Neural progenitor cell (in vitro differentiated cells): ENCODE measurements at regions not wholly inside any gene's neighbourhood (a gene's known extent, or its start where the extent isn't known, plus 50 kb on each side); places are given as distances from the start of the nearest gene placed in this dataset.
"Not testable (repeated sequence)": the region's sequence is repeated elsewhere in the genome, so short reads cannot be mapped to it uniquely, and the experiment has no call there.

ENCODE experiments used
- DNase-seq: peaks from one replicate; pipeline ENCODE4 v3.0.0-alpha.2; 2016; ENCODE audit warnings: low spot score
- H2AFZ ChIP-seq: fragments of 200-600 bp; sonication (generic); replicated peaks from 2 replicates; pipeline ENCODE4 v1.6.1; 2016; ENCODE audit warnings: antibody characterized with exemption
- H3F3A ChIP-seq: fragments of 200-600 bp; sonication (generic); 2 replicates; pipeline ENCODE4 v1.6.1; 2016; ENCODE audit warnings: antibody characterized with exemption, low read depth
- H3K27ac ChIP-seq: fragments of 200-600 bp; sonication (generic); 2 replicates; pipeline ENCODE4 v1.5.1; 2016; ENCODE audit warnings: mild to moderate bottlenecking
- H3K27me3 ChIP-seq: fragments of 200-600 bp; sonication (generic); 2 replicates; pipeline ENCODE4 v1.6.1; 2016; ENCODE audit warnings: mild to moderate bottlenecking, moderate library complexity
- H3K36me3 ChIP-seq: fragments of 200-600 bp; sonication (generic); 2 replicates; pipeline ENCODE4 v1.5.1; 2016
- H3K4me1 ChIP-seq: fragments of 200-600 bp; sonication (generic); 2 replicates; pipeline ENCODE4 v1.6.1; 2016; ENCODE audit warnings: mixed run types
- H3K4me2 ChIP-seq: fragments of 200-600 bp; sonication (generic); 2 replicates; pipeline ENCODE4 v1.6.1; 2016
- H3K4me3 ChIP-seq: fragments of 200-600 bp; sonication (generic); 2 replicates; pipeline ENCODE4 v1.5.1; 2016
- H3K79me2 ChIP-seq: fragments of 200-600 bp; sonication (generic); 2 replicates; pipeline ENCODE4 v1.6.1; 2016; ENCODE audit warnings: low read depth
- H3K9ac ChIP-seq: fragments of 200-600 bp; sonication (generic); 2 replicates; pipeline ENCODE4 v1.6.1; 2016
- H3K9me3 ChIP-seq: fragments of 200-600 bp; sonication (generic); 2 replicates; pipeline ENCODE4 v1.5.1; 2016; ENCODE audit warnings: low read depth
- H4K20me1 ChIP-seq: fragments of 200-600 bp; sonication (generic); 2 replicates; pipeline ENCODE4 v1.6.1; 2016; ENCODE audit warnings: low read depth
- H3K27ac Mint-ChIP-seq: 3 replicates; pipeline ENCODE4 v1.8.0; 2021; ENCODE audit warnings: mixed read lengths
- H3K27me3 Mint-ChIP-seq: 2 replicates; pipeline ENCODE4 v1.8.0; 2022; ENCODE audit warnings: low read depth, mild to moderate bottlenecking, inconsistent platforms, moderate library complexity, mixed read lengths; ENCODE audit not compliant: insufficient read depth
- H3K36me3 Mint-ChIP-seq: 3 replicates; pipeline ENCODE4 v1.8.0; 2021; ENCODE audit warnings: mixed read lengths
- H3K4me1 Mint-ChIP-seq: 3 replicates; pipeline ENCODE4 v1.8.0; 2021; ENCODE audit warnings: mixed read lengths
- H3K4me3 Mint-ChIP-seq: 3 replicates; pipeline ENCODE4 v1.8.0; 2021; ENCODE audit warnings: mild to moderate bottlenecking, moderate library complexity, mixed read lengths
- H3K9me3 Mint-ChIP-seq: 3 replicates; pipeline ENCODE4 v1.8.0; 2020; ENCODE audit warnings: mixed read lengths
- EZH2 ChIP-seq: fragments of 200-600 bp; sonication (generic); IDR thresholded peaks from 2 replicates; pipeline ENCODE4 v1.6.1; 2017; ENCODE audit warnings: antibody characterized with exemption, mild to moderate bottlenecking, moderate library complexity
- EZH2phosphoT487 ChIP-seq: fragments of 200-600 bp; sonication (generic); IDR thresholded peaks from 2 replicates; pipeline ENCODE4 v1.6.1; 2017; ENCODE audit warnings: antibody characterized with exemption
- TF ChIP-seq, protein P1 (sequence below): fragments of 200-600 bp; sonication (generic); IDR thresholded peaks from 2 replicates; pipeline ENCODE4 v1.5.1; 2017; ENCODE audit warnings: antibody characterized with exemption, mild to moderate bottlenecking

- H3K9ac ChIP-seq = no peak overlapping the region
- no peak overlapping the region for H3K27ac ChIP-seq
- Mint-ChIP-seq H3K36me3 (no peaks in the 10 kb centered on the region), H3K27me3 (peaks cover 6% of the 10 kb centered on the region), H3K4me1 (no peaks in the 10 kb centered on the region), H3K9me3 (peaks cover 50% of the 10 kb centered on the region), H3K27ac (no peak overlapping the region), H3K4me3 (no peak overlapping the region)
- no peaks in the 10 kb centered on the region for H3F3A ChIP-seq
- no peaks in the 10 kb centered on the region for H3K4me1 ChIP-seq
- H3K79me2 ChIP-seq = no peaks in the 10 kb centered on the region
- no peaks in the 10 kb centered on the region for H3K27me3 ChIP-seq
- no peaks in the 10 kb centered on the region for H3K9me3 ChIP-seq
- no peaks in the 10 kb centered on the region for H4K20me1 ChIP-seq
- H2AFZ ChIP-seq = no peak overlapping the region
- H3K4me2 ChIP-seq = no peak overlapping the region
- DNase-seq = no peak
- H3K36me3 ChIP-seq = no peaks in the 10 kb centered on the region
- no peak overlapping the region for H3K4me3 ChIP-seq
- TF ChIP-seq EZH2phosphoT487 (no peak), EZH2 (no peak)
- TF ChIP-seq, protein P1, sequence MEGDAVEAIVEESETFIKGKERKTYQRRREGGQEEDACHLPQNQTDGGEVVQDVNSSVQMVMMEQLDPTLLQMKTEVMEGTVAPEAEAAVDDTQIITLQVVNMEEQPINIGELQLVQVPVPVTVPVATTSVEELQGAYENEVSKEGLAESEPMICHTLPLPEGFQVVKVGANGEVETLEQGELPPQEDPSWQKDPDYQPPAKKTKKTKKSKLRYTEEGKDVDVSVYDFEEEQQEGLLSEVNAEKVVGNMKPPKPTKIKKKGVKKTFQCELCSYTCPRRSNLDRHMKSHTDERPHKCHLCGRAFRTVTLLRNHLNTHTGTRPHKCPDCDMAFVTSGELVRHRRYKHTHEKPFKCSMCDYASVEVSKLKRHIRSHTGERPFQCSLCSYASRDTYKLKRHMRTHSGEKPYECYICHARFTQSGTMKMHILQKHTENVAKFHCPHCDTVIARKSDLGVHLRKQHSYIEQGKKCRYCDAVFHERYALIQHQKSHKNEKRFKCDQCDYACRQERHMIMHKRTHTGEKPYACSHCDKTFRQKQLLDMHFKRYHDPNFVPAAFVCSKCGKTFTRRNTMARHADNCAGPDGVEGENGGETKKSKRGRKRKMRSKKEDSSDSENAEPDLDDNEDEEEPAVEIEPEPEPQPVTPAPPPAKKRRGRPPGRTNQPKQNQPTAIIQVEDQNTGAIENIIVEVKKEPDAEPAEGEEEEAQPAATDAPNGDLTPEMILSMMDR = no peak
These were observed 368.0 kb downstream of the TMEM121 start for GRCh38 chr14:105894125-105894977.

GRCh38 chr14:105894978-105895881 lies 368.8 kb downstream of the TMEM121 start:
- DNase-seq = no peak
- no peaks in the 10 kb centered on the region for H3K36me3 ChIP-seq
- Mint-ChIP-seq H3K4me3 (no peak overlapping the region), H3K36me3 (no peaks in the 10 kb centered on the region), H3K9me3 (peaks cover 45% of the 10 kb centered on the region), H3K4me1 (no peaks in the 10 kb centered on the region), H3K27me3 (peaks cover 6% of the 10 kb centered on the region), H3K27ac (no peak overlapping the region)
- no peak overlapping the region for H2AFZ ChIP-seq
- TF ChIP-seq, protein P1 = no peak
- TF ChIP-seq EZH2 (no peak), EZH2phosphoT487 (no peak)
- no peaks in the 10 kb centered on the region for H4K20me1 ChIP-seq
- no peaks in the 10 kb centered on the region for H3K9me3 ChIP-seq
- H3K4me3 ChIP-seq = no peak overlapping the region
- no peaks in the 10 kb centered on the region for H3K4me1 ChIP-seq
- H3K9ac ChIP-seq = no peak overlapping the region
- H3F3A ChIP-seq = no peaks in the 10 kb centered on the region
- no peaks in the 10 kb centered on the region for H3K79me2 ChIP-seq
- H3K4me2 ChIP-seq = no peak overlapping the region
- no peaks in the 10 kb centered on the region for H3K27me3 ChIP-seq
- H3K27ac ChIP-seq = no peak overlapping the region

DNA sequence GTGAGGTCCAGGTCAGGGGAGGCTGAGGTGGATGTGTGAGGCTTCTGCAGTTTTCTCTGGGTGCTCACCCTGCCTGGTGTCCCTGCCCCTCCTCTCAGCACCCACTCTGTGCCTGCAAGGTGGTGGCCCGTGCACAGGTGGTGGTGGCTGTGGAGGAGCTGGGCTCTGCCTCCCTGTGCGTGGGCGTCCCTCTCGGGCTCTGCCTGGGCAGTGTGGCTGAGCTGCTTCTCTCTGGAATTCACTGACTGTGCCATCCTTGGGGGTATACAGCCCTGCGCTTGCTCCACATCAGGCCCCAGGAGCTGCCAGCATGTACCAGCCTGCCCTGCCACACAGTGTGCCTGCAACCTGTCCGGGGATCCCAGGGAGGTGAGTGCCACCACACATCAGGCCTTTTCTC lies 369.8 kb downstream of the TMEM121 start:
- H3K4me3 Mint-ChIP-seq, DNase-seq, H3K27ac Mint-ChIP-seq, H3K27me3 Mint-ChIP-seq, H3K9ac ChIP-seq, H3K36me3 ChIP-seq, H3K4me1 Mint-ChIP-seq, H3K4me2 ChIP-seq, H3K27ac ChIP-seq, H3F3A ChIP-seq, H3K27me3 ChIP-seq, H3K9me3 ChIP-seq, H4K20me1 ChIP-seq, H3K4me1 ChIP-seq, H3K79me2 ChIP-seq, H3K36me3 Mint-ChIP-seq, H2AFZ ChIP-seq, H3K4me3 ChIP-seq: not testable (repeated sequence)
- H3K9me3 Mint-ChIP-seq = peaks cover 45% of the 10 kb centered on the region

- H3K36me3 ChIP-seq, H2AFZ ChIP-seq, H3K27ac ChIP-seq, H3K27me3 Mint-ChIP-seq, H3K4me2 ChIP-seq, H3K27me3 ChIP-seq, H3F3A ChIP-seq, H3K27ac Mint-ChIP-seq, H3K4me1 Mint-ChIP-seq, DNase-seq, H3K4me3 Mint-ChIP-seq, H3K9me3 ChIP-seq, H3K36me3 Mint-ChIP-seq, H3K4me3 ChIP-seq, H4K20me1 ChIP-seq, H3K4me1 ChIP-seq, H3K9ac ChIP-seq, H3K79me2 ChIP-seq: not testable (repeated sequence)
- peaks cover 47% of the 10 kb centered on the region for H3K9me3 Mint-ChIP-seq
These were observed 370.8 kb downstream of the TMEM121 start for GRCh38 chr14:105896961-105897724.
